ENCODE measurements at regions not wholly inside any gene's neighbourhood (a gene's known extent, or its start where the extent isn't known, plus 50 kb on each side); places are given as distances from the start of the nearest gene placed in this dataset.

DNA sequence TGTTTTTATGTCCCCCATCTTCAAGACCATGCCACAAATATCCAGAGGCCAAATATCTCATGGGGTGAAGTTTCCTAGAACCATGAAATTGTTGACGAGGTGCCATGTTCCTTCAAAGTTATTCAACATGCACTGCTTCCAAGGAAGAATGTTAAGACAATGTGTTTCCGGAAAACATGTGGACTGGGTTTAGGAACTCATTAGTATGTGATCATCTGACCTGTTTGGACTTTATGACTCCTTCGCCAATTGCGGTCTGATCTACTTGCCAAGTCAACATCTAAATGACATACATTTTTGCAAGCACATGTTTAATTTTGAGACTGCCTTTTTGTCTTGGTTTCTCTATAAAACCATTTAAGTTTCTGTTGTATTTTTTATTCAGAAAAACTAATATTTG, 234.8 kb downstream of the MAF start:
- DNase-seq: no peak

GRCh38 chr16:79363484-79363883, 237.1 kb downstream of the MAF start:
- no peak for DNase-seq

DNA sequence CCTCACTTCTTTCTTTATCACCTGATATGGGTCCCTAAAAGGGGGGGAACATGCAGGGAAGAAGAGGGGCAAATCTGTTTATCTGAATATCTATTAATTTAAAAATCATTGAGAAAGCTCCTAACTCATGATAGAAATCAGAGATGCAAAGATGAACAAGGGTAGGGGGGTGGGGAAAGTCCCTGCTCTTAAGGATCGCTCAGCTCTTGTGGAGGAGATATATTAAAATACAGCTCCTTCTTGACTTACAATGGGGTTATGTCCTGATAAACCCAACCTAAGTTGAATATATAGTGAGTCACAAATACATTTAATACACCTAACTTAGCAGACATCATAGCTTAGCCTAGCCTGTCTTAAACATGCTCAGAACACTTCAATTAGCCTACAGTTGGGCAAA, 237.5 kb downstream of the MAF start:
- peak in 1 of 2 donors; percentile 6 for DNase-seq

DNA sequence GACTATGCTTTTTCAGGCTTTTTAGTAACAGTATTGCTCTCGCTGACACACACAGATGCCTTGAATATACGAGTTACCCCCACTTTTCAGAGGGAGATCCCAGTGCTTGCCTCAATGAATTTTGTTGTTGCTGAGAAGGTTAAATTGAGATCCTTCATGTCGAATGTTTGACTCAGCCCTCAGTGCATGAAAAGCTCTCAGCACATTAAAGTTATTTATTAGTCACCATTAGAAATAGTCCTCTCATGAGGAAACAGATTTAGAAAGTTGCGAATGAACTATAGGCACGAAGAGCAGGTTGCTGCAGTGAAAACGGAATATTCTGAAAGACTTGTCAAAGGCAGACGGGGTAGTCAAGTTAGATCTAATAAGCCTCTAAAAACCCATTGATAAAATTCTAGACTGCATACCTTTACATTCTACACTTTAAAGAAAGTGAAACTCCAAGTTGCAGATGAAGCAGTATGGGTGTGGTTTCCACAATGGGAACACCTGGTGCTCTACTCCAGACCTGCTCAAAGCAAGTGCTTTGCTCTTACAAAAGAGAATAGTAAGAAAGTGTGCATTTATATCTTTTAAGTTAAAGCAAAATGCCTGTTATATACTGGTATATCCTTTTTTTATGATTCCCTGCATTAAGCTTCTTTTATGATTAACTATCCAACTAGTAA, 238.1 kb downstream of the MAF start:
- peak in 1 of 2 donors; percentile 34 for DNase-seq

DNA sequence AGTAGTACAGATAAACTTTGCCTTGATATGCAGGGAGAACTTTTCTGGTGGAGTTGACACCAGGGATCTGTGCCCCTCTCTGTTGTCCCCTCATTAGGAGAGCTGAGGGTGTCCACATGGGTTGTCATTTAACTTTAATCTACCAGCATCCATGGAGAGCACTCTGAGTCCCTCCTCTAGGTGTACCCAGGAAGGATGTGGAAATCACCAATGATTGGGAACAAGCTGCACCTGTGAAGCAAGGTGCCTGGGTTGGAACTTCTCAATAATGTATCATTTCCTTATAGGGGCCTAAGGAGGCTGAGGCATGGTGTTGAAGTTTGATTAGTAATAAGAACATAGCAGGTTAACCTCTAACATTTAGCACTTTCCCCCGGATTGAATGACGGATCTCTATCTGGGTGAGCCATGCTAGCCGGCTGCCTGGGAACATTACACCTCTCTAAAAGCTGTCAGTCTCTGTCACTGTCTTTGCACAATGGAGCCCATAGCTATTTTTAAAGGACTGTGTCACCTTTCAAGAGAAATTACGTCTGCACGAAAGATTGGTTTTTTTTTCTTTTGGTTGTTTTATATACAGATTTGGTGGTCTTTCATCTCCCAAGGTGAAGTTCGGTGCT, 239.3 kb downstream of the MAF start:
- DNase-seq: no peak

- DNase-seq: no peak
These were observed 240.3 kb downstream of the MAF start for GRCh38 chr16:79360267-79360666.

GRCh38 chr16:79359082-79359481, 241.5 kb downstream of the MAF start:
- DNase-seq: no peak

DNA sequence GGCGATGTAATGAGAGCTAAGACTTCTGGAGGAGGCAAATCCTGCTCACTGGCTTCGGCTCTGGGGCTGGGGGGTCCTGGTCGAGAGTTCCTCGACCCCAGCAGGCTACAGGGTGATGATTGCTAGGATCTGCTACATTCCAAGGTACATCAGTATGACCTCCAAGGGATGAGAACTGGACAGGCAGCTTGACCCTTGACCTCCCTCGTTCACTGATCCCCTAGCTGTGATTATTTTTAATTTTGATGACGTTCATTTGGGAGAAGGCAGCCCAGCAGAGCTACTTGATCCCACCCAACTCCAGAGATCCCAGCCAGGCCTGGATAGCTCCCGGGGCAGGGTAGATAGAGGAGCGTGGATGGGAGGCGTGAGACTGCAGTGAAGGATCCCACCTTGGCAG, 242.3 kb downstream of the MAF start:
- no peak for DNase-seq

- no peak for DNase-seq
These were observed 244.8 kb downstream of the MAF start for GRCh38 chr16:79355600-79356358.

GRCh38 chr16:79351927-79352326, 248.6 kb downstream of the MAF start:
- DNase-seq: no peak

GRCh38 chr16:79349803-79350202, 250.7 kb downstream of the MAF start:
- DNase-seq: no peak

DNA sequence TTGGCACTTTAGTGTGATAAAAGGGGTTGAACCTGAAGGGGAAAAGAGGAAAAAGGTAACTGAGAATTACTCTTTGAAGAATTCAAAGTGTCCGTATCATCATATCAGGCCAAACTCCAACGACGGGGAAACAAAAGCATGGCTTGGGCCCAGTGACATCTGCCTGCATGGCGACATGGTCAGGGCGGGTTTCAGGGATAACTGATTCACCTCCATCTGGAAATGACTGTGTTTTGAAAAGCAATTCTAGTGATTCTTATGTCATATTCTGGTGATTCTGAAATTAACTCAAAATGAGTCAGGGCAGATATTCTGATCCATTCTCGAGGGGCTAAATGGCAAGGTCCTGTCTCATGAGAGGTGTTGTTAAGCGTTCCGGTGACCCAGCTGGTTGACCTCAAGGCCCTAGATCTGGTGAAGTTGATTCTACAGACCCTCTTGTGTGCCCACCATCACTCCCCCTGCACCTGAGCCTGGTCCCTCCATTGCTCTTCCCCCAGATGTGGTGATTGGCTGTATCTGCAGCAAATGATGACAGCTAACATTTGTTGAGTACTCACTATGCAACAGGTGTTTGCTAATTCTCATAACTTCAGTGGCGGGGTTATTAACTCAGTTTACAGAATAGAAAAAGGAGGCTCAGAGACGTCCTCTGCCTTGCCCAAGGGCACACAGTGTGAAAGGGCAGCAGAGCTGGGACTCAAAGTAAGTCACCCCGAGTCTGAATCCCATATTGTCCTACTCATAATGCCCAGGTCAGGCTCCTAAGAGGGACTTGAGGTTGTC, 251.8 kb downstream of the MAF start:
- no peak for DNase-seq

- no peak for DNase-seq
These were observed 253.3 kb downstream of the MAF start for GRCh38 chr16:79347277-79347676.

DNA sequence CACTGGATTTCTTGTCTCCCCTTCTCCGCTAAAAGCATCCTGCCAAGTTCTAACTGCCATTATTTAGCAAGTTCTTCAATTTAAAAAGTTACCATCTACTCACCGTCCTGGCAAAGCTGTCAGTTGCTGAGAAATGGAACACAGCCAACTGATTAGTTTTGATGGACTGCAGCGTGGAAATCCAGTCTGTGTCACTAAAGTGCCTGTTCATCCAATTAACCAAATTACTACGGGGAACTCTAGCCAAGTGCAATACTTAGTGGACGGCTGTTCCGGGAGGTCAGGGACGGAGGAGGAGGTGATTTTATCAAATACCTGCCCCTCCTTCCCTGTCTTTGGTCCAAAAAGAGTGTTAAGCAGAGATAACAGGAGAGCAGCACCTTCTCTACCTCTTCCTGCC, 260.7 kb downstream of the MAF start:
- no peak for DNase-seq

DNA sequence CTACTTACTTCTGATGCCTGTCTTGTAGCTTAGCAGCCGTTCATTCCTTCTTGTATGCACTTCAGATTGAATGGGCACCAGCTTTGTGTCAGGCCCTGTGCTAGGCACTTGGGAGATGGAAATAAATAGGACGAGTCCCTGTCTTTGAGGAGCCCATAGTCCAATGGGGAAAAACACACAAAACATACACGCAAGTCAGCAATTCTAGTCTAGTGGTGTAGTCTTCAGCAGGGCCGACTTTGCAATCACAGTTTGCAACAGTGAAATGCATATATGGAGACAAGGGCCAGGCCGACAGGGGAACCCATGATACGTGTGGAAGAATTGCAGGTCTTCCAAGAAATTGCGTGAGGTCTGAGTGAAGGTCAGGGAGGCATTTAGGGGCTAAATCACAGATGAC, 262.6 kb downstream of the MAF start:
- DNase-seq: no peak

DNA sequence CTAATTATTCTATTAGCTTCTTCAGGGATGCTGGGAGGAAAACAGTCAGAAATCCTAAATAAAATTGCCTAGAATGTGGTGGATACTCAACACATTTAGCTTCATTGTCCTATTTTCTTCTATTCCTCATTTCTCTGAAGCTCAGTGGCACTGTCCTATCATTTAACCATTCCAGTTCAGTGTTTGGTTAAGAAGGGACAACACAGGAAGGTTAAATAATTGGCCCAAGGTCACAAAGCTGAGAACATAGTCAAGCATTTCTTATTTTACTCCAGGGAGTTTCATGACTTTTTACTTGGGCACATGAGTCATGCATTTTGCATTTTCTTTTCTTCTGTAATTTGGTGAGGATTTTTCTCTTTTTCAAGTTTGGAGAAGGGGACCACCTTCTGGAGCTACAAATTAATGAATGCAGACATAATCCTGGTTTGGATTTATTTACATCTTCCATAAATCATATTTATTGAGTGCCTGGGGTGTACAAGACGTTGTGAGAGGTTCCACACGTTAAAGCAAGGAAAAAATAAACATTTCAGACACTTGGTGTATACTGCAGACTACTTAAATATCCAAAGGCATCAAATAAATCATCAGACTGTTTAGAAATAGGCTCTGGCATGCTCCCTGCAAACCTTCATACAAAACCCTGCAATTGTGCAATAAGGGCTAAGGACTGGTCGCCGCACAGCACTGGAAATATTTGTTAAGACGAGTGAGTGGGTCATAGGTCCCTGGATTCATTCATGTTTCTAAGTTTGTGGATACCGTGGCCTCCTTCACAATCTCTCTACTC, 263.9 kb downstream of the MAF start:
- no peak for DNase-seq

- peak in 1 of 2 donors; percentile 22 for DNase-seq
These were observed 266.4 kb downstream of the MAF start for GRCh38 chr16:79334127-79334526.

GRCh38 chr16:79331066-79331465, 269.5 kb downstream of the MAF start:
- DNase-seq: no peak

- no peak for DNase-seq
These were observed 270.6 kb downstream of the MAF start for GRCh38 chr16:79329967-79330366.

GRCh38 chr16:79329166-79329521, 271.4 kb downstream of the MAF start:
- peak; percentile 11 to 23 for DNase-seq

GRCh38 chr16:79328402-79329165, 272.0 kb downstream of the MAF start:
- DNase-seq: peak in 1 of 2 donors; percentile 14

DNA sequence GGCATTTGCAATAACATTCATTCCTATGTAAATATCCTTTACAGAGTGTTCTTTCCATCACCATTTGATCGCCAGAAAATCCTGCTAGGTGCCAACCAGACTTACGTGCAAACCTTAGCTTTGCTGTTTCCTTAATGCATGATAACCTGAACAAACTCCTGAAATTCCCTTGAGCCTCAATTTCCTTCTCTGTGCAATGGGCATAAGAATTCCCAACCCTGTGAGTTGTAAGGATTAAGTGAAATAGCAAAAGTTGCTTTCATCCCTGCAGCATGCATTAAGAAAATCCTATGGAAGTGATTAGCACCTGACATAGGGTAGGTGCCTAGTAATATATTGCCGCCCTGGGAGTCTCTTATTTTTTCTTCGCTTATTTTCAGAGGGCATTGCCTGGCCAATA, 272.7 kb downstream of the MAF start:
- DNase-seq: no peak

Data from CD4-positive, alpha-beta T cell treated with Interleukin-4 for 1 hour (primary cell).